Hematopoietic multipotent progenitor cell treated with erythropoietin and hydrocortisone succinate and interleukin-3 and kit ligand, for 8 days (in vitro differentiated cells): ENCODE measurements at regions not wholly inside any gene's neighbourhood (a gene's known extent, or its start where the extent isn't known, plus 50 kb on each side); places are given as distances from the start of the nearest gene placed in this dataset.
"Not testable (repeated sequence)": the region's sequence is repeated elsewhere in the genome, so short reads cannot be mapped to it uniquely, and the experiment has no call there.

Source experiments
- DNase-seq: peaks from one replicate; pipeline ENCODE4 v3.0.0-alpha.2; 2015

GRCh38 chr22:33221568-33221967 lies 163.4 kb upstream of the SYN3 start:
- DNase-seq = no peak

- no peak for DNase-seq
These were observed 162.4 kb upstream of the SYN3 start for GRCh38 chr22:33220476-33221080.

- DNase-seq = no peak
These were observed 161.6 kb upstream of the SYN3 start for GRCh38 chr22:33219648-33220384.

- DNase-seq = no peak
These were observed 155.3 kb upstream of the SYN3 start for GRCh38 chr22:33213383-33214075.

GRCh38 chr22:33209930-33210784 lies 152.0 kb upstream of the SYN3 start:
- DNase-seq = peak; percentile 59

- no peak for DNase-seq
These were observed 146.2 kb upstream of the SYN3 start for GRCh38 chr22:33204408-33204807.

GRCh38 chr22:33202455-33202854 lies 144.3 kb upstream of the SYN3 start:
- DNase-seq = no peak

GRCh38 chr22:33194529-33195077 lies 136.4 kb upstream of the SYN3 start:
- DNase-seq = no peak

GRCh38 chr22:33192156-33192555 lies 134.0 kb upstream of the SYN3 start:
- DNase-seq = no peak

- no peak for DNase-seq
These were observed 130.1 kb upstream of the SYN3 start for GRCh38 chr22:33188326-33188725.

- no peak for DNase-seq
These were observed 128.6 kb upstream of the SYN3 start for GRCh38 chr22:33186816-33187215.

GRCh38 chr22:33180356-33180755 lies 122.2 kb upstream of the SYN3 start:
- no peak for DNase-seq

GRCh38 chr22:33167998-33168790 lies 110.0 kb upstream of the SYN3 start:
- DNase-seq = no peak

- DNase-seq = no peak
These were observed 108.0 kb upstream of the SYN3 start for GRCh38 chr22:33166206-33166605.

- DNase-seq = no peak
These were observed 105.6 kb upstream of the SYN3 start for GRCh38 chr22:33163815-33164214.

- DNase-seq = no peak
These were observed 104.0 kb upstream of the SYN3 start for GRCh38 chr22:33162196-33162595.

- DNase-seq = no peak
These were observed 102.3 kb upstream of the SYN3 start for GRCh38 chr22:33160525-33160924.

GRCh38 chr22:33154967-33155366 lies 96.8 kb upstream of the SYN3 start:
- not testable (repeated sequence) for DNase-seq

- no peak for DNase-seq
These were observed 91.4 kb upstream of the SYN3 start for GRCh38 chr22:33149611-33150010.

- DNase-seq = no peak
These were observed 86.5 kb upstream of the SYN3 start for GRCh38 chr22:33144721-33145120.

- DNase-seq = no peak
These were observed 84.3 kb upstream of the SYN3 start for GRCh38 chr22:33142282-33143055.
